NCI-H446 treated with DMSO at 0.1 percent for 48 hours (cell line): ENCODE measurements at regions not wholly inside any gene's neighbourhood (a gene's known extent, or its start where the extent isn't known, plus 50 kb on each side); places are given as distances from the start of the nearest gene placed in this dataset.

Experiments
- DNase-seq: peaks from one replicate; lab custom pipeline; 2025; lab: John Stamatoyannopoulos, UW

GRCh38 chr18:30342675-30343074 lies 699.9 kb downstream of the DSC3 start:
- DNase-seq: no peak

- DNase-seq: no peak
These were observed 707.8 kb downstream of the DSC3 start for GRCh38 chr18:30334781-30335180.

GRCh38 chr18:30333310-30333709 lies 709.2 kb downstream of the DSC3 start:
- DNase-seq: no peak

GRCh38 chr18:30328839-30329238 lies 713.7 kb downstream of the DSC3 start:
- no peak for DNase-seq

- DNase-seq: no peak
These were observed 740.4 kb downstream of the DSC3 start for GRCh38 chr18:30302181-30302580.

- DNase-seq: no peak
These were observed 743.8 kb downstream of the DSC3 start for GRCh38 chr18:30298769-30299168.

GRCh38 chr18:30288662-30289414 lies 753.7 kb downstream of the DSC3 start:
- no peak for DNase-seq

GRCh38 chr18:30280861-30281470 lies 761.6 kb downstream of the DSC3 start:
- no peak for DNase-seq

GRCh38 chr18:30280186-30280585 lies 762.4 kb downstream of the DSC3 start:
- DNase-seq: no peak

- no peak for DNase-seq
These were observed 764.9 kb downstream of the DSC3 start for GRCh38 chr18:30277676-30278075.

GRCh38 chr18:30271716-30272115 lies 770.8 kb downstream of the DSC3 start:
- DNase-seq: no peak

- no peak for DNase-seq
These were observed 777.4 kb downstream of the DSC3 start for GRCh38 chr18:30265190-30265589.

GRCh38 chr18:30254331-30254730 lies 788.2 kb downstream of the DSC3 start:
- DNase-seq: no peak

GRCh38 chr18:30248056-30248455 lies 794.5 kb downstream of the DSC3 start:
- no peak for DNase-seq

GRCh38 chr18:30245766-30246455 lies 796.6 kb downstream of the DSC3 start:
- no peak for DNase-seq

- no peak for DNase-seq
These were observed 807.8 kb downstream of the DSC3 start for GRCh38 chr18:30234755-30235154.

GRCh38 chr18:30211112-30211511 lies 831.4 kb downstream of the DSC3 start:
- no peak for DNase-seq

GRCh38 chr18:30208546-30208945 lies 834.0 kb downstream of the DSC3 start:
- DNase-seq: no peak

GRCh38 chr18:30192216-30192615 lies 850.3 kb downstream of the DSC3 start:
- no peak for DNase-seq

- no peak for DNase-seq
These were observed 856.3 kb downstream of the DSC3 start for GRCh38 chr18:30186245-30186644.

GRCh38 chr18:30177056-30177455 lies 865.5 kb downstream of the DSC3 start:
- DNase-seq: no peak

GRCh38 chr18:30175621-30176225 lies 866.8 kb downstream of the DSC3 start:
- DNase-seq: no peak

GRCh38 chr18:30175061-30175574 lies 867.4 kb downstream of the DSC3 start:
- DNase-seq: no peak
